ENCODE measurements at regions not wholly inside any gene's neighbourhood (a gene's known extent, or its start where the extent isn't known, plus 50 kb on each side); places are given as distances from the start of the nearest gene placed in this dataset.

DNA sequence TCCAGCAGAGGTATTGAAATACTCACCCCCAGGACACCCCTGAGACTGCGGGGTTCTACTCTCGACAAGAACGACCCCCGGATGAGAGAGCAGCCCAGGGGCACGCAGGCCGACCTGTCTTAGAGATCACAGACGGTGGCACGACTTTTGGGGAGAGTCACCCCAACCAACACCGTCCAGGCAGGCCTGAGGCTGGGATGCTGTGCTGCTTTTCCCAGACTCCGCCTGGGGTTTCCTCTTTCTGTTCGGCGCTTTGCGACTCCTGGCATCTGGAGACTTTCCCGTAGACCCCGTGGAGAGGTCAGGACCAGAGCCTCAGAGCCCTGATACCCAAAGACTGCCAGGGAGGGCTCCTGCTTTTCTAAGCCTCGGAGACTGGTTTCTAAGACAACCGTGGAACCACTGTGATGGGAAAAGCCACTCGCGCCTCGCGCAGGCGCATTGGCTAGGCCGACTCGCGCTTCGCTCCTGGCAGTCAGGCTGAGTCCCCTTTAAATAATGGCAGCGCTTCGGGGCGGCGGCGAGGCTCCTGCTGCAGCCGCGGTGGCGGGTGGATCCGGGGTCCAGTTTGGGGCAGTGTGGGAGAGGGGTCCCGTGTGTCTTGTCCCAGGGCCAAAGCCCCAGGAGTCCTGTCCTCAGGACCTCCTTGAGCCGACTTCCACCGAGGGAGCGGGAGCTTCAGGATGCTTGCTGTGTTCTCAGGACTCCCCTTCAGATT lies 484.0 kb downstream of the SPATA31A7 start:
- TF ChIP-seq, protein P1, sequence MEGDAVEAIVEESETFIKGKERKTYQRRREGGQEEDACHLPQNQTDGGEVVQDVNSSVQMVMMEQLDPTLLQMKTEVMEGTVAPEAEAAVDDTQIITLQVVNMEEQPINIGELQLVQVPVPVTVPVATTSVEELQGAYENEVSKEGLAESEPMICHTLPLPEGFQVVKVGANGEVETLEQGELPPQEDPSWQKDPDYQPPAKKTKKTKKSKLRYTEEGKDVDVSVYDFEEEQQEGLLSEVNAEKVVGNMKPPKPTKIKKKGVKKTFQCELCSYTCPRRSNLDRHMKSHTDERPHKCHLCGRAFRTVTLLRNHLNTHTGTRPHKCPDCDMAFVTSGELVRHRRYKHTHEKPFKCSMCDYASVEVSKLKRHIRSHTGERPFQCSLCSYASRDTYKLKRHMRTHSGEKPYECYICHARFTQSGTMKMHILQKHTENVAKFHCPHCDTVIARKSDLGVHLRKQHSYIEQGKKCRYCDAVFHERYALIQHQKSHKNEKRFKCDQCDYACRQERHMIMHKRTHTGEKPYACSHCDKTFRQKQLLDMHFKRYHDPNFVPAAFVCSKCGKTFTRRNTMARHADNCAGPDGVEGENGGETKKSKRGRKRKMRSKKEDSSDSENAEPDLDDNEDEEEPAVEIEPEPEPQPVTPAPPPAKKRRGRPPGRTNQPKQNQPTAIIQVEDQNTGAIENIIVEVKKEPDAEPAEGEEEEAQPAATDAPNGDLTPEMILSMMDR (IDR thresholded peaks at IDR 0.05; ENCODE audit: low read depth, low read length), result no peak
- no peak for DNase-seq (ENCODE audit: low read depth in 2 of 2)
- H3K4me3 ChIP-seq (replicated peaks in 1 of 2; ENCODE audit: low read depth in 2 of 2, low read length in 2 of 2), result no peak overlapping the region

DNA sequence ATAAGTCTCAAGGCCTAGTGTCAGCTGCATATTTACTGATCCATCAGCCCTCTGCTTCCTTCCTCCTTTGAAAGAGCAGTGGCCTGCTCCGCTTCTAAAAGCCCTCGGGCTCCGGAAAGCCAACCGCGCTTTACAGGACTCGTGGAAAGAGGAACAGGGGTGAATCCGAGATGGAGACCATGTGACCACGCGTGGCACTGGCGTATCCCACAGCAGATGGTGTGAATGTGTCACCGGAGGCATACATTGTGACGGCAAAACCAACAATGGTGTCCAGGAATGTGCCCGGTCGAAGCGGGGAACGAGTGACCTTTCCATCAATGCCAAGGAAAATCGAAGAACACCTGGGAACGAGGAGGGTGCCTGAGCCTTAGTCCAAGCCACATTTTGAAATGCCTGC lies 484.6 kb downstream of the SPATA31A7 start:
- TF ChIP-seq, protein P1 (IDR thresholded peaks at IDR 0.05; ENCODE audit: low read depth, low read length), result no peak
- H3K4me3 ChIP-seq (replicated peaks in 1 of 2; ENCODE audit: low read depth in 2 of 2, low read length in 2 of 2), result no peak overlapping the region

DNA sequence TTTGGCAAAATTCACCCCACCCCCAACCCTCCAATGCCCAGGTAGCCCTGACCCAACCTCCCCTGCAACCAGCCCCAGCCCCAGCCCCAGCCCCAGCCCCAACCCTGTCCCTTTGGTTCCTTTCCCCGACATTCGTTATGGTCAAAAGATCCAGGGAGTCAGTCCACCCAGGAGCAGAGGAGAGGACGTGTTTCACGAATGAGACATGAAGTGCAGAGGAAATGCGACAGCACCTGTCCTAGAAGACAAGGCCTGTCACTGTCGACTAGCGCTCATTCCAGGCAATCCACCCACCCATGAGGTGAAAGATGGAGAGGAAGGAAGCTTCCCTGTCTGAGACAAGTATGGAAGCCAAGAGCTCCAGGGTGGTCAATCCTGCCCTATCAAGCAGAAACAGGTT lies 485.0 kb downstream of the SPATA31A7 start:
- no peak for DNase-seq (ENCODE audit: low read depth in 2 of 2)
- H3K4me3 ChIP-seq (replicated peaks in 1 of 2; ENCODE audit: low read depth in 2 of 2, low read length in 2 of 2), result no peak overlapping the region
- TF ChIP-seq, protein P1 (IDR thresholded peaks at IDR 0.05; ENCODE audit: low read depth, low read length), result no peak

More for the DNA sequence above, 484.6 kb downstream of the SPATA31A7 start:
- DNase-seq (ENCODE audit: low read depth in 2 of 2), result no peak

Data from cardiac fibroblast (primary cell).